Motor neuron (in vitro differentiated cells): ENCODE measurements at regions not wholly inside any gene's neighbourhood (a gene's known extent, or its start where the extent isn't known, plus 50 kb on each side); places are given as distances from the start of the nearest gene placed in this dataset.
"Not testable (repeated sequence)": the region's sequence is repeated elsewhere in the genome, so short reads cannot be mapped to it uniquely, and the experiment has no call there.

Experiments used
- ATAC-seq, 8 experiments: fragments of 200-7000 bp; cut with Tn5 transposase; replicated peaks in 6 of 8; 2 replicates each; pipeline ENCODE4 v1.8.0; 2021; ENCODE audit warnings: mild to moderate bottlenecking in 8 of 8, moderate library complexity in 8 of 8
- H3K27ac ChIP-seq, 2 donors: fragments of 250-450 bp; sonication (Bioruptor Pico); 2 replicates each; pipeline ENCODE4 v1.9.0; 2021; ENCODE audit warnings: antibody characterized with exemption in 2 of 2, mild to moderate bottlenecking in 2 of 2, moderate library complexity in 1 of 2
- H3K4me1 ChIP-seq, 2 donors: fragments of 250-450 bp; sonication (Bioruptor Pico); replicated peaks in 1 of 2; 2 replicates each; pipeline ENCODE4 v1.6.1; 2021; ENCODE audit warnings: antibody characterized with exemption in 2 of 2, mild to moderate bottlenecking in 2 of 2, moderate library complexity in 1 of 2
- H3K4me3 ChIP-seq, 5 donors: fragments of 250-450 bp; sonication (Bioruptor Pico); 2 replicates each; pipeline ENCODE4 v1.9.0; 2021; ENCODE audit warnings: antibody characterized with exemption in 5 of 5, mild to moderate bottlenecking in 5 of 5, moderate library complexity in 4 of 5
- WGBS, 10 experiments: fragments of 450-650 bp; shearing (Covaris generic); methylation state at CpG; one replicate each; pipeline ENCODE4 v1.0.0; 2022; 5-methylcytosine and 5-hydroxymethylcytosine counted together
- in situ Hi-C, 9 experiments: fragments of 400-800 bp; cut with MboI; loops; one replicate each; pipeline ENCODE4 v1.15.0; 2021; ENCODE audit warnings: low sequenced_read_pairs in 9 of 9, low pct_unique_long_range_greater_than_20kb in 2 of 9; ENCODE audit not compliant: unreplicated experiment in 9 of 9

GRCh38 chr7:83782628-83783027 lies 133.7 kb upstream of the SEMA3E start:
- H3K4me1 ChIP-seq: peaks cover 11 to 25% of the 10 kb centered on the region in 2 donors
- peak in 2 of 8 experiments; percentile 85 to 95 for ATAC-seq
- no peak overlapping the region for H3K27ac ChIP-seq
- no peak overlapping the region for H3K4me3 ChIP-seq
- 10 to 100% (median 87%) methylated on average over 1 to 2 of the region's 2 CpGs; no CpG with 5 or more reads in 2 of the 10 experiments for WGBS, 10 experiments
- in situ Hi-C loops: no loop called here

DNA sequence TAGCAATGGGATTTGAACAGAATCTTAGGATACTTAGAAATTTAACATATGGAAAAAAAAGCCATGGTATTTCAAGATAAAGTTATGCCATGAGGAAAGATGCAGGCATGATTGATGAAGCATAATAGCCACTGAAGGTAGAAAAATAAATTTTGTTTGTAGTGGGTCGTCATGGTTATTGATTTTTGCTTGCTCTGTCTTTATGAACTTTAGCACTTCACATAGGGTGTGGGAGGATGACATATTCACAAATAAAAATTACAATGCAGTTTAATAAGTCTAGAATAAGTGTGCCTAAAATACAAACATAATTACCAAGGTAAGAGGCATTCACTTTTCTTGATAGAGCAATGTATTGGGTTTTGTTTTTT lies 129.1 kb upstream of the SEMA3E start:
- WGBS, 10 experiments: 14 to 100% (median 39%) methylated on average over 1 of the region's 1 CpG; no CpG with 5 or more reads in 2 of the 10 experiments
- in situ Hi-C loops: no loop called here
- peak in 5 of 8 experiments; percentile 54 to 77 (median 74) for ATAC-seq
- Histone ChIP-seq H3K27ac (no peak overlapping the region), H3K4me3 (no peak overlapping the region), H3K4me1 (peaks cover 11 to 41% of the 10 kb centered on the region in 2 donors)

GRCh38 chr7:83777406-83778072 lies 128.6 kb upstream of the SEMA3E start:
- WGBS, 10 experiments: 35 to 93% (median 83%) methylated on average over 1 to 5 of the region's 5 CpGs; no CpG with 5 or more reads in 1 of the 10 experiments
- in situ Hi-C loops: no loop called here
- Histone ChIP-seq H3K4me1 (peaks cover 11 to 41% of the 10 kb centered on the region in 2 donors), H3K27ac (no peak overlapping the region), H3K4me3 (no peak overlapping the region)
- peak in 5 of 8 experiments; percentile 87 to 94 (median 93) for ATAC-seq

- WGBS, 10 experiments: 0 to 71% (median 50%) methylated on average over 2 to 3 of the region's 3 CpGs; no CpG with 5 or more reads in 1 of the 10 experiments
- Histone ChIP-seq H3K4me3 (no peak overlapping the region), H3K27ac (no peak overlapping the region), H3K4me1 (peaks cover 7 to 11% of the 10 kb centered on the region in 2 donors)
- in situ Hi-C loops: no loop called here
- peak in 6 of 8 experiments; percentile 58 to 99 (median 82) for ATAC-seq
These were observed 120.5 kb upstream of the SEMA3E start for GRCh38 chr7:83769407-83769806.

GRCh38 chr7:83751217-83751616 lies 102.3 kb upstream of the SEMA3E start:
- Histone ChIP-seq H3K4me1 (no peaks in the 10 kb centered on the region), H3K4me3 (no peak overlapping the region), H3K27ac (no peak overlapping the region)
- in situ Hi-C loops: no loop called here
- WGBS, 10 experiments: 0 to 100% (median 85%) methylated on average over 1 of the region's 1 CpG; no CpG with 5 or more reads in 1 of the 10 experiments
- no peak for ATAC-seq

- 76 to 93% (median 88%) methylated on average over 3 to 16 of the region's 31 CpGs; no CpG with 5 or more reads in 4 of the 10 experiments for WGBS, 10 experiments
- in situ Hi-C loops: no loop called here
- no peak overlapping the region for H3K27ac ChIP-seq
- H3K4me1 ChIP-seq: no peaks in the 10 kb centered on the region
- no peak overlapping the region for H3K4me3 ChIP-seq
- ATAC-seq: no peak
These were observed 100.6 kb upstream of the SEMA3E start for GRCh38 chr7:83749495-83749894.

- 25 to 100% (median 93%) methylated on average over 1 to 2 of the region's 2 CpGs; no CpG with 5 or more reads in 1 of the 10 experiments for WGBS, 10 experiments
- H3K4me1 ChIP-seq: peaks cover 0 to 6% of the 10 kb centered on the region in 2 donors
- H3K4me3 ChIP-seq: no peak overlapping the region
- in situ Hi-C loops: no loop called here
- no peak overlapping the region for H3K27ac ChIP-seq
- ATAC-seq: no peak
These were observed 90.6 kb upstream of the SEMA3E start for GRCh38 chr7:83739527-83739926.

- H3K4me1 ChIP-seq: peaks cover 0 to 6% of the 10 kb centered on the region in 2 donors
- H3K4me3 ChIP-seq: no peak overlapping the region
- in situ Hi-C loops: no loop called here
- H3K27ac ChIP-seq: no peak overlapping the region
- 17 to 79% (median 44%) methylated on average over 2 to 3 of the region's 3 CpGs; no CpG with 5 or more reads in 2 of the 10 experiments for WGBS, 10 experiments
- peak in 1 of 8 experiments; percentile 40 for ATAC-seq
These were observed 89.4 kb upstream of the SEMA3E start for GRCh38 chr7:83738291-83738835.

GRCh38 chr7:83732305-83732704 lies 83.4 kb upstream of the SEMA3E start:
- 17 to 100% (median 60%) methylated on average over 1 to 2 of the region's 3 CpGs; no CpG with 5 or more reads in 5 of the 10 experiments for WGBS, 10 experiments
- Histone ChIP-seq H3K27ac (no peak overlapping the region), H3K4me3 (no peak overlapping the region), H3K4me1 (no peaks in the 10 kb centered on the region)
- no peak for ATAC-seq
- in situ Hi-C loops: no loop called here

DNA sequence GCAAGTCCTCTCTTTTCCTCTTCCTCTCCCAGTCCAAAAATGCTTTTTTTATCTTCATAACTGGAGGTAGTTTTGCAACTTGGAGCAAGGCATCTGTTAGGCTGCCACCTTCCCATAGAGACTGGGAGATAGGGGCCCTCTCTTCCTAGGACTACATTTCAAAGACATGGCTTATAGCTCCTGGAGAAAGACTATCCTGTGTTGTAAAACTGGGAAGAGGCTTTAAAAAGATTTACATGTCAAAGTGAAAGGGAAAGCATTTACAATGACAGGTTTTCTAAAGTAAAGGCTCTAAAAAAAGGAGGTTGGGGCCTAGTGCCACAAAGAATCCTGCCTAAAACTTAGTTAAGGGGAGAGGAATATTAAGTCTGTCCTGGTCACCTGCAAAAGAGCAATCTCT lies 82.2 kb upstream of the SEMA3E start:
- no peak overlapping the region for H3K27ac ChIP-seq
- H3K4me3 ChIP-seq: no peak overlapping the region
- no peaks in the 10 kb centered on the region for H3K4me1 ChIP-seq
- in situ Hi-C loops: no loop called here
- ATAC-seq: no peak

DNA sequence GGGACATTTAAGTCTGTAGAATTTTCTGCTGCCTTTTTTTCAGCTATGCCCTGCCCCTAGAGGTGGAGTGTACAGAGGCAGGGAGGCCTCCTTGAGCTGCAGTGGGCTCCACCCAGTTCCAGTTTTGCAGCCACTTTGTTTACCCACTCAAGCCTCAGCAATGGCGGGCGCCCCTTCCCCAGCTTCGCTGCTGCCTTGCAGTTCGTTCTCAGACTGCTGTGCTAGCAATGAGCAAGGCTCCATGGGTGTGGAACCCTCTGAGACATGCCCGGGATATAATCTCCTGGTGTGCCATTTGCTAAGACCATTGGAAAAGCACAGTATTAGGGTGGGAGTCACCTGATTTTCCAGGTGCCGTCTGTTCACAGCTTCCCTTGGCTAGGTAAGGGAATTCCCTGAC lies 68.0 kb upstream of the SEMA3E start:
- H3K4me1 ChIP-seq, in situ Hi-C loops, H3K27ac ChIP-seq, ATAC-seq, H3K4me3 ChIP-seq: not testable (repeated sequence)
- WGBS, 10 experiments: 33 to 100% (median 92%) methylated on average over 1 to 5 of the region's 6 CpGs; no CpG with 5 or more reads in 5 of the 10 experiments

- ATAC-seq: no peak
- in situ Hi-C loops: no loop called here
- Histone ChIP-seq H3K4me3 (no peak overlapping the region), H3K27ac (no peak overlapping the region), H3K4me1 (no peaks in the 10 kb centered on the region)
- 29 to 100% (median 85%) methylated on average over 2 to 3 of the region's 3 CpGs for WGBS, 10 experiments
These were observed 59.6 kb upstream of the SEMA3E start for GRCh38 chr7:83708531-83708930.

DNA sequence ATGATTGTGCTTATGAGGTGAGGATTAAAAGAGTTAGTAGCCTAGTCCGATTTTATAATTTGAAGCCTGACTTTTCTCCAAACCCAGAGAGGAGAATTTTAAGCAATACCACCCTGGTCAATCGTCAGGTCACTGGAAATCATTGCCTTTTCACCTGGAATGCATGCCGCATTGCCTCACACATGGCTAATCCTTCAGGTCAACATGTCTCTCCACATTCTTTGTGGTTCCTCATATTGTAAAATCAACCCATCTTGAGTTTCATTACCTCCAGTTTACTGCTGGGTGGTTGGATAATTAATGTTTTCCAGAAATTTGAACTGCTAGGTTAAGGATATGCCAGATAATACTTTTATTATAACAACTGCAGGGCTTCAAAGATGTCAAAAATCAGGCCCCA lies 55.6 kb upstream of the SEMA3E start:
- Histone ChIP-seq H3K27ac (no peak overlapping the region), H3K4me1 (no peaks in the 10 kb centered on the region), H3K4me3 (no peak overlapping the region)
- in situ Hi-C loops: no loop called here
- 42 to 95% (median 82%) methylated on average over 2 to 3 of the region's 3 CpGs; no CpG with 5 or more reads in 4 of the 10 experiments for WGBS, 10 experiments
- no peak for ATAC-seq

DNA sequence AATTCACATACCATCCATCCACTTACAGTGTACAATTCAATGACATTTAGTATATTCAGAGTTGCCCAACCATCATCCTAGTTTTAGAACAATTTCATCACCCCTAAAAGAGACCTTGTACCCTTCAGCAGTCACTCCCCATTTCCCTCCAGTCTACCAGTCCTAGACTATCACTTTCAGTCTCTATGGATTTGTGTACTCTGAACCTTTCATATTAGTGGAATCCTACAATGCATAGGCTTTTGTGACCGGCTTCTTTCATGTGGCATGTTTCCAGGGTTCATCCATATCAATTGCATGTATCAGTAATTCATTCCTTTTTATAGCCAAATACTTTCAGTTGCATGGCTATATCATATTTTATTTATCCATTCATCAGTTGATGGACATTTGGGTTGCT lies 53.5 kb upstream of the SEMA3E start:
- H3K27ac ChIP-seq: no peak overlapping the region
- H3K4me1 ChIP-seq: peaks cover 7 to 11% of the 10 kb centered on the region in 2 donors
- in situ Hi-C loops: no loop called here
- no peak overlapping the region for H3K4me3 ChIP-seq
- 100% methylated on average over 1 of the region's 1 CpG; no CpG with 5 or more reads in 5 of the 10 experiments for WGBS, 10 experiments
- ATAC-seq: no peak
